ENCODE measurements at regions not wholly inside any gene's neighbourhood (a gene's known extent, or its start where the extent isn't known, plus 50 kb on each side); places are given as distances from the start of the nearest gene placed in this dataset.

GRCh38 chr2:220134756-220135534, 507.5 kb downstream of the SLC4A3 start:
- no peak for DNase-seq

- DNase-seq, result no peak
Measured at GRCh38 chr2:220143336-220143735, 515.9 kb downstream of the SLC4A3 start.

- no peak for DNase-seq
Measured at GRCh38 chr2:220144411-220144810, 517.0 kb downstream of the SLC4A3 start.

GRCh38 chr2:220147161-220148038, 520.0 kb downstream of the SLC4A3 start:
- DNase-seq, result no peak

- DNase-seq, result no peak
Measured at GRCh38 chr2:220148471-220149248, 521.2 kb downstream of the SLC4A3 start.

GRCh38 chr2:220151341-220151740, 523.9 kb downstream of the SLC4A3 start:
- no peak for DNase-seq

GRCh38 chr2:220152281-220152935, 525.0 kb downstream of the SLC4A3 start:
- DNase-seq, result no peak

- no peak for DNase-seq
Measured at GRCh38 chr2:220153118-220153517, 525.7 kb downstream of the SLC4A3 start.

- DNase-seq, result no peak
Measured at GRCh38 chr2:220154304-220154703, 526.9 kb downstream of the SLC4A3 start.

GRCh38 chr2:220157312-220157711, 529.9 kb downstream of the SLC4A3 start:
- no peak for DNase-seq

GRCh38 chr2:220159738-220160137, 532.3 kb downstream of the SLC4A3 start:
- no peak for DNase-seq

- no peak for DNase-seq
Measured at GRCh38 chr2:220162320-220162719, 534.9 kb downstream of the SLC4A3 start.

- DNase-seq, result no peak
Measured at GRCh38 chr2:220163486-220163885, 536.1 kb downstream of the SLC4A3 start.

GRCh38 chr2:220165401-220165800, 538.0 kb downstream of the SLC4A3 start:
- DNase-seq, result no peak

GRCh38 chr2:220166616-220167015, 539.2 kb downstream of the SLC4A3 start:
- DNase-seq, result peak; percentile 15

GRCh38 chr2:220167956-220168355, 540.5 kb downstream of the SLC4A3 start:
- DNase-seq, result no peak

GRCh38 chr2:220168891-220169546, 541.6 kb downstream of the SLC4A3 start:
- DNase-seq, result no peak

- no peak for DNase-seq
Measured at GRCh38 chr2:220174826-220175225, 547.4 kb downstream of the SLC4A3 start.

- no peak for DNase-seq
Measured at GRCh38 chr2:220175967-220176366, 548.5 kb downstream of the SLC4A3 start.

- DNase-seq, result peak; percentile 20
Measured at GRCh38 chr2:220178991-220179695, 551.7 kb downstream of the SLC4A3 start.

- no peak for DNase-seq
Measured at GRCh38 chr2:220181165-220181564, 553.7 kb downstream of the SLC4A3 start.
